Activated CD8-positive, alpha-beta memory T cell treated with anti-CD3 and anti-CD28 coated beads for 1 hour (primary cell): ENCODE measurements at regions not wholly inside any gene's neighbourhood (a gene's known extent, or its start where the extent isn't known, plus 50 kb on each side); places are given as distances from the start of the nearest gene placed in this dataset.

Experiments
- DNase-seq, 2 donors: peaks; one replicate each; pipeline ENCODE4 v3.0.0-alpha.2; 2020; ENCODE audit warnings: low read depth in 1 of 2; ENCODE audit errors: extremely low read depth in 1 of 2

- DNase-seq: no peak
Observed at GRCh38 chr6:18748314-18748713, 361.2 kb downstream of the RNF144B start.

- no peak for DNase-seq
Observed at GRCh38 chr6:18752278-18753068, 365.3 kb downstream of the RNF144B start.

- DNase-seq: no peak
Observed at GRCh38 chr6:18753076-18753475, 365.9 kb downstream of the RNF144B start.

DNA sequence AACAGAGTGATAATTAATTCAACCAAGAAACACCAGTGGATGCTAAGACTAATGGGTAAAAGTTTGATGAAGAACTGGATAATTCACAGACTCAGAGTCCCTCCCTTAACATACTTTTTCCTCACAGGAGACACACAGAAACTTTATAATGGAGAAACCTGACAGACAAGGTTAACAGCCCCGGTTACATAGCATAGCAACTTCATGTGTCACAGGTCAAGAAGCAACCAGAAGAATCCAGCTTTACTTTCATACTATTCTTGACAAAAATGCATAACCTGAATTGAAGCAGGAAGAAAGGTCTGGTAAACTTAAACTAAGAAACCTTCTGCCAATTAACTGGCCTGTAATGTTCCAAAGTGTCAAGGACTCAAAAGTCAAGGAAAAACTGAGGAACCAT lies 375.9 kb downstream of the RNF144B start:
- DNase-seq: no peak

DNA sequence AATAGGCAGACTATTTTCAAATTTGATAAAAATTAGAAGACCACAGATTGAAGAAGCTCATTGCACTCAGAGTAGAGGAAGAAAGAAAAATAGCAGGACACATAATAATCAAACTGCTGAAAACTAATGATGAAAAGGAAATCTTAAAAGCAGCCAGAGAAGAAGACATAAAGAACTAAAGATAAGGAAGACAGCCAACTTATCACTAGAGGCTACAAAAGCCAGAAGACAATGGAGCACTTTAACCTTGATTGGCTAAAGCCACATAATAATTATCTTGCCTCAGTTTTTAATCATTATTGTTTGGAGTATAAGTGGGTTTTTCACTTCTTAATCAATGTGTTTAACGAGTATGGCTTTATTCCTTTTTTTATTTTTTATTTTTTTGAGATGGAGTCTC lies 397.6 kb downstream of the RNF144B start:
- no peak for DNase-seq

GRCh38 chr6:18785810-18786490 lies 398.8 kb downstream of the RNF144B start:
- no peak for DNase-seq

GRCh38 chr6:18792866-18793265 lies 405.7 kb downstream of the RNF144B start:
- DNase-seq: no peak

GRCh38 chr6:18795726-18796125 lies 408.6 kb downstream of the RNF144B start:
- DNase-seq: no peak

- no peak for DNase-seq
Observed at GRCh38 chr6:18820725-18821124, 433.6 kb downstream of the RNF144B start.

GRCh38 chr6:18823782-18824386 lies 436.7 kb downstream of the RNF144B start:
- no peak for DNase-seq

GRCh38 chr6:18829272-18829870 lies 442.2 kb downstream of the RNF144B start:
- no peak for DNase-seq

- no peak for DNase-seq
Observed at GRCh38 chr6:18835976-18836375, 448.8 kb downstream of the RNF144B start.

GRCh38 chr6:18837013-18837412 lies 449.9 kb downstream of the RNF144B start:
- no peak for DNase-seq

GRCh38 chr6:18842534-18842933 lies 455.4 kb downstream of the RNF144B start:
- no peak for DNase-seq

DNA sequence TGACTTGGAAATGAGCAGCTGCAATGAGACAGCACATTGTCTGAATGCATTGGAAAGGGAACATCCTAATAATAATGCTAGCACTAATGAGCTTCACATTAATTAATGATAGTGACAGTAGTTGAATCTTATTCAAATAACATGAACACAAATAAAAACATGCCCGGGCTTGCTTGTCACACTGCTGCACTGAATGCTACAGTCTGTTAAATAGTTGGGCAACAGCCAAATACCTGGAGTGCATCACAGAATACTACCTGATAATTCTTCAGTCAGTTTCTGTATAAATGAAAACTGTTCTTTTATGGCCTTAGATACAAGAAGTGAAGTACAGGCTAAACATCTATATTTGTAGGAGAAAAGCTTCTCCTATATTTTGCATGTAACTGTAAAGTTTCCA lies 458.7 kb downstream of the RNF144B start:
- DNase-seq: no peak

DNA sequence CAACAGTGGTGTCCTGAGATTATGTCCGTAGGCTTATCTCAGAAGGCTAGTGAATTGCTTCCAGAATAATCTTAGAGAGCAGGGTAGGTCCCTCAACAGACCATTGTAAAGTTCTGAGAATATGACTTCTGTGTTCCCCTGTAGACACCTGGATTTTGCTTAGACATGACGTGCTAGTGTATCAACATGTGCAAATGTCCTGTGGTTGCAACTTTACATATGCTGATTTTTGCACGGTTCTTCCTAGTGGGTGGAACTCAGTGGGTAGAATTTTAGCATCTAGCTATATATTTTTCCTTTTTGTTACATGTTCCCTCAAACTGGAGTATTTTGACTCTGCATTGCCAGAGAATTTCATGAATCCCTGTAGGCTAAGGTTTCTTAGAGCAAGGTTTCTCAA lies 459.2 kb downstream of the RNF144B start:
- no peak for DNase-seq

GRCh38 chr6:18861204-18861603 lies 474.1 kb downstream of the RNF144B start:
- no peak for DNase-seq

GRCh38 chr6:18883268-18883667 lies 496.1 kb downstream of the RNF144B start:
- DNase-seq: no peak

DNA sequence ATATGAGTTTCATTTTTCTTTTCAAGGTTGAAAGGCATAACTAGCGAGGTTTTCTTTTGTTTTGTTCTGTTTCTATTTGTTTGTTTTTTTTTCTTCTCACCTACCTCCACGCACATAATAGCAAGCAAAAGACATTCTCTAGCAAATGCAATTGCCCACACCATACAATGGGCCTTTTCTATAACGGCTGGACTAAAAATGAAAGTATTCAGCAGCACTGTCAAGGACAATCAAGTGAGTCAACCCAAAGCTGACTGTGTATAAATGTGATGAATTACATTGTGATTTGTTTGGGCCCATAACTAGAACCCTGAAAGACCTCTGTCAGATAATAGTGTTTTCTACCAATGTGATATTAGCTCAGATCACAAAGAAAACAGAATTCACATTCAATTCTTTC lies 496.7 kb downstream of the RNF144B start:
- no peak for DNase-seq

- no peak for DNase-seq
Observed at GRCh38 chr6:18893540-18894269, 506.6 kb downstream of the RNF144B start.

DNA sequence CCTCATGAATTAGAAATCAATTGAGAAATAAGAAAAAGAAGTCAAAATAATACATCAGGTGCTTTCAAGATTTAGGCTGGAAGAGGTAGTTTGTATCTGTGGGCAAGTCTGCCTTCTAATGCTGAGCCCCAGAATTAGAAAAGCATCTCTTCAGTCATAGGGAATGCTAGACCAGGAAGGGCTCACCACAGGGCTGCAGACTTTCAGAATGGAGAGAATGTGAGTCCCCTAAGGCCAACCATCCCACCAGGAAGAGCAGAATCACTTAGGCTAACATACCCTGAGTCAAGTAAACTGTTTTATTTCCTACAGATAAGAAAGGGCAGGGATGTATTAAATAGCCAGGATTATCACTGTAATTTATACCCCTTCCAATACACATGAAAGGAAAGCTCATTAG lies 510.2 kb downstream of the RNF144B start:
- DNase-seq: no peak
